GM19395 (cell line): ENCODE measurements at regions not wholly inside any gene's neighbourhood (a gene's known extent, or its start where the extent isn't known, plus 50 kb on each side); places are given as distances from the start of the nearest gene placed in this dataset.
"Not testable (repeated sequence)": the region's sequence is repeated elsewhere in the genome, so short reads cannot be mapped to it uniquely, and the experiment has no call there.

Experiments used
- ATAC-seq: cut with Tn5 transposase; IDR thresholded peaks from one replicate; pipeline ENCODE4 v1.9.1; 2021; ENCODE audit warnings: mild to moderate bottlenecking, moderate library complexity; ENCODE audit not compliant: unreplicated experiment

- ATAC-seq = not testable (repeated sequence)
Measured at GRCh38 chr6:75031102-75031501, 174.8 kb downstream of the COL12A1 start.

- ATAC-seq = no peak
Measured at GRCh38 chr6:75029333-75029732, 176.5 kb downstream of the COL12A1 start.

- no peak for ATAC-seq
Measured at GRCh38 chr6:75025371-75025770, 180.5 kb downstream of the COL12A1 start.

GRCh38 chr6:75024828-75025227, 181.0 kb downstream of the COL12A1 start:
- ATAC-seq = no peak

- no peak for ATAC-seq
Measured at GRCh38 chr6:75023634-75024033, 182.2 kb downstream of the COL12A1 start.

GRCh38 chr6:75020971-75021370, 184.9 kb downstream of the COL12A1 start:
- ATAC-seq = no peak

- ATAC-seq = no peak
Measured at GRCh38 chr6:75020376-75020775, 185.5 kb downstream of the COL12A1 start.

- ATAC-seq = no peak
Measured at GRCh38 chr6:75012018-75012417, 193.8 kb downstream of the COL12A1 start.

- not testable (repeated sequence) for ATAC-seq
Measured at GRCh38 chr6:75003984-75004383, 201.9 kb downstream of the COL12A1 start.

GRCh38 chr6:74997646-74998045, 208.2 kb downstream of the COL12A1 start:
- ATAC-seq = no peak

GRCh38 chr6:74993136-74993535, 212.7 kb downstream of the COL12A1 start:
- no peak for ATAC-seq

GRCh38 chr6:74991573-74992332, 214.1 kb downstream of the COL12A1 start:
- no peak for ATAC-seq

GRCh38 chr6:74979065-74979766, 226.6 kb downstream of the COL12A1 start:
- no peak for ATAC-seq

GRCh38 chr6:74976701-74977100, 229.2 kb downstream of the COL12A1 start:
- no peak for ATAC-seq

- ATAC-seq = no peak
Measured at GRCh38 chr6:74976026-74976425, 229.8 kb downstream of the COL12A1 start.

GRCh38 chr6:74973591-74973990, 232.3 kb downstream of the COL12A1 start:
- no peak for ATAC-seq

GRCh38 chr6:74971633-74972032, 234.2 kb downstream of the COL12A1 start:
- ATAC-seq = no peak

- no peak for ATAC-seq
Measured at GRCh38 chr6:74969591-74970267, 236.1 kb downstream of the COL12A1 start.

- no peak for ATAC-seq
Measured at GRCh38 chr6:74967821-74968220, 238.0 kb downstream of the COL12A1 start.

- no peak for ATAC-seq
Measured at GRCh38 chr6:74966712-74967111, 239.1 kb downstream of the COL12A1 start.

- ATAC-seq = no peak
Measured at GRCh38 chr6:74964871-74965441, 240.9 kb downstream of the COL12A1 start.
